ENCODE measurements at regions not wholly inside any gene's neighbourhood (a gene's known extent, or its start where the extent isn't known, plus 50 kb on each side); places are given as distances from the start of the nearest gene placed in this dataset.

DNA sequence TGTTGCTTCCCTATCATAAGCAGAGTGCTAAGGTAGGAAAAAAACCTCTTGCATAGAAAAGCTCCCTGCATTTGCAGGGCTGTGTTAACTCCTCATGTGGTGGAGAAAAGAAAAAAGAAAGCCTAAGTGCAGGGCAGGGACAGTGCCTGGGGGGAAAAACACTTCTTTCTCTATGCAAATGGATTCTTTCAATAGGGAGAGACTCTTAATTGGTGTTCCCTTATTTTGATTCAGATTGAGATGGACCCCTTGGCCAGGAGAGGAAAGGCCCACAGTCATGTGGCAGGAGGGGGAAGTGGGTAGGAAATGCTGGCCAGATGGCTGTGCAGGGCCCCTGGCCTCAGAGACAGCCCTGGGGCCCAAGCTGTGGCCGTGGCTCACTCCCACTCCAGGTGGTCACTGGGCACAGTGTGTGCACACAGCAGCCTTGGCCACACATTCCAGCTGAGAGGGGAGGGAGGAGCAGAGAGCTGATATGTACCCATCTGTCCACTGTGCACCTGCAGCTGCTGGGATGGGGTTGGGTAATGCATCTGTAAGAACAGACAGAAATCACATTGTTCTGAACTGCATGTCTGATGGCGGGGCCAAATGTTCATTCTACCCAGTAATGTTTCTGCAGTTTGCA is 410.4 kb downstream of the DSC3 start:
- no peaks in the 10 kb centered on the region for H3F3A ChIP-seq (ENCODE audit: control insufficient read depth, insufficient read depth)
- H3K36me3 ChIP-seq (ENCODE audit: control insufficient read depth, low read length) = no peaks in the 10 kb centered on the region
- peaks cover 4% of the 10 kb centered on the region; the same call in 1 of the 2 replicates for H3K9me3 ChIP-seq (ENCODE audit: control insufficient read depth, insufficient read depth, low read length)
- no peaks in the 10 kb centered on the region for H4K20me1 ChIP-seq (ENCODE audit: control insufficient read depth, insufficient read depth, low read depth, low read length)
- H3K4me2 ChIP-seq (ENCODE audit: low read length) = no peak overlapping the region
- no peaks in the 10 kb centered on the region for H3K79me2 ChIP-seq (ENCODE audit: control insufficient read depth, low read length)
- no peaks in the 10 kb centered on the region for H3K4me1 ChIP-seq (ENCODE audit: control insufficient read depth, low read length)
- H3K27me3 ChIP-seq (ENCODE audit: control insufficient read depth, low read length) = no peaks in the 10 kb centered on the region
- no peaks in the 10 kb centered on the region for H3K9me2 ChIP-seq (replicated peaks; ENCODE audit: control insufficient read depth, low read length)
- no peak for TF ChIP-seq EZH2phosphoT487 (IDR thresholded peaks at IDR 0.05; ENCODE audit: borderline replicate concordance, low read length)
- TF ChIP-seq, protein P1, sequence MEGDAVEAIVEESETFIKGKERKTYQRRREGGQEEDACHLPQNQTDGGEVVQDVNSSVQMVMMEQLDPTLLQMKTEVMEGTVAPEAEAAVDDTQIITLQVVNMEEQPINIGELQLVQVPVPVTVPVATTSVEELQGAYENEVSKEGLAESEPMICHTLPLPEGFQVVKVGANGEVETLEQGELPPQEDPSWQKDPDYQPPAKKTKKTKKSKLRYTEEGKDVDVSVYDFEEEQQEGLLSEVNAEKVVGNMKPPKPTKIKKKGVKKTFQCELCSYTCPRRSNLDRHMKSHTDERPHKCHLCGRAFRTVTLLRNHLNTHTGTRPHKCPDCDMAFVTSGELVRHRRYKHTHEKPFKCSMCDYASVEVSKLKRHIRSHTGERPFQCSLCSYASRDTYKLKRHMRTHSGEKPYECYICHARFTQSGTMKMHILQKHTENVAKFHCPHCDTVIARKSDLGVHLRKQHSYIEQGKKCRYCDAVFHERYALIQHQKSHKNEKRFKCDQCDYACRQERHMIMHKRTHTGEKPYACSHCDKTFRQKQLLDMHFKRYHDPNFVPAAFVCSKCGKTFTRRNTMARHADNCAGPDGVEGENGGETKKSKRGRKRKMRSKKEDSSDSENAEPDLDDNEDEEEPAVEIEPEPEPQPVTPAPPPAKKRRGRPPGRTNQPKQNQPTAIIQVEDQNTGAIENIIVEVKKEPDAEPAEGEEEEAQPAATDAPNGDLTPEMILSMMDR (IDR thresholded peaks at IDR 0.05; ENCODE audit: low read depth, low read length, poor library complexity, severe bottlenecking) = no peak
- H3K27ac ChIP-seq (ENCODE audit: low read depth, low read length) = no peak overlapping the region
- no peak overlapping the region for H3K4me3 ChIP-seq (ENCODE audit: low read length)

DNA sequence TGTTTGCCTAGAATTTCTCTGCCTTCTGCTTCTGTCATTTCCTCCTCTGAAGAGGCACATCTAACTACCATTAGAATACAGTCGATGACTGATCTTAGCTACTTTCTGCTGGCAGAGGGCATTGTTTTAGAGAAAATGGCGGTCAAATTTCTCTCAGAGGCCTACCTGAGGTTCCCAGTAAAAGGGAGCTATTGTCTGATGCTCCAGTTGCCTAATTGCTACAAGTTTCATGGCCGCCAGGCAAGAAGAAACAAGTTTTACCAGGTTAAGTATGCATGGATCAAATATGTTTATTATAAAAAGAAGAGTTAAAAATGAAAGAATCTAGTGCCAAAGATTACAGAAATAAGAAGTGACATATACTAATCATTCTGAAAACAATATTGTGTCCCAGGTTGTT is 416.6 kb downstream of the DSC3 start:
- no peaks in the 10 kb centered on the region for H3K9me2 ChIP-seq (replicated peaks; ENCODE audit: control insufficient read depth, low read length)
- no peaks in the 10 kb centered on the region for H4K20me1 ChIP-seq (ENCODE audit: control insufficient read depth, insufficient read depth, low read depth, low read length)
- no peaks in the 10 kb centered on the region for H3K36me3 ChIP-seq (ENCODE audit: control insufficient read depth, low read length)
- H3K4me2 ChIP-seq (ENCODE audit: low read length) = no peak overlapping the region
- H3F3A ChIP-seq (ENCODE audit: control insufficient read depth, insufficient read depth) = no peaks in the 10 kb centered on the region
- H3K27me3 ChIP-seq (ENCODE audit: control insufficient read depth, low read length) = no peaks in the 10 kb centered on the region
- no peaks in the 10 kb centered on the region for H3K9me3 ChIP-seq (ENCODE audit: control insufficient read depth, insufficient read depth, low read length)
- no peaks in the 10 kb centered on the region for H3K79me2 ChIP-seq (ENCODE audit: control insufficient read depth, low read length)
- TF ChIP-seq EZH2phosphoT487 (IDR thresholded peaks at IDR 0.05; ENCODE audit: borderline replicate concordance, low read length) = no peak
- TF ChIP-seq, protein P1 (IDR thresholded peaks at IDR 0.05; ENCODE audit: low read depth, low read length, poor library complexity, severe bottlenecking) = no peak
- H3K27ac ChIP-seq (ENCODE audit: low read depth, low read length) = no peak overlapping the region
- no peak overlapping the region for H3K4me3 ChIP-seq (ENCODE audit: low read length)
- H3K4me1 ChIP-seq (ENCODE audit: control insufficient read depth, low read length) = no peaks in the 10 kb centered on the region

DNA sequence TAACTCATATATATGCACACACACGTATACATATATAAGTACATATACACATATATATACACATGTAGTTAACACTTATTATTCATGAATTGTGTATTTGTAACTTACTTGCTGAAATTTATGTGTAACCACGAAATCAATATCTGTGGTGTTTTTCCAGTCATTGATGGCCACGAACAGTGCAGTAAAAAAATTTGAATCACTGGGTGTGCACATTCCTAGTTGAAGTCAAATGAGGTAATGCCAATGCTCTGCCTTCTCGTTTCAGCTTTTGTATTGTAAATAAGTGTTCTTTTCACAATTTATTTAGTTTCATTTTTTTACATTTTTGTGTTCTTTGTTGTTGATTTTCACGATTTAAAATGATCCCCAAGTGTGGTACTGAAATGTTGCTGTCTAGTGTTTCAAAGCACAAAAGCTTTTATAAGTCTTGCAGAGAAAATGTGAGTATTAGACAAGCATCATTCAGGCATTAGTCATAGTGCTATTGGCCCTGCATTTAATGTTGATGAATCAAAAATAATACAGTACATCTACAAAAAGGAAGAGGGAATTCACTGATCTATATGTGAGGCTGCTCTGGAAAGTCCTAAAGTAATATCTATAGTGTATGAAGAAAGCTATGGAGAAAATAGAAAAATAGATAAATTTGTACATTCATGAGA is 419.0 kb downstream of the DSC3 start:
- Histone ChIP-seq H3K9me3 (ENCODE audit: control insufficient read depth, insufficient read depth, low read length) (no peaks in the 10 kb centered on the region), H3K4me3 (ENCODE audit: low read length) (no peak overlapping the region), H3K4me1 (ENCODE audit: control insufficient read depth, low read length) (no peaks in the 10 kb centered on the region), H3K27me3 (ENCODE audit: control insufficient read depth, low read length) (no peaks in the 10 kb centered on the region), H3K79me2 (ENCODE audit: control insufficient read depth, low read length) (no peaks in the 10 kb centered on the region), H4K20me1 (ENCODE audit: control insufficient read depth, insufficient read depth, low read depth, low read length) (no peaks in the 10 kb centered on the region), H3K9me2 (replicated peaks; ENCODE audit: control insufficient read depth, low read length) (no peaks in the 10 kb centered on the region), H3K36me3 (ENCODE audit: control insufficient read depth, low read length) (no peaks in the 10 kb centered on the region), H3F3A (ENCODE audit: control insufficient read depth, insufficient read depth) (no peaks in the 10 kb centered on the region), H3K4me2 (ENCODE audit: low read length) (no peak overlapping the region), H3K27ac (ENCODE audit: low read depth, low read length) (no peak overlapping the region)
- TF ChIP-seq EZH2phosphoT487 (IDR thresholded peaks at IDR 0.05; ENCODE audit: borderline replicate concordance, low read length) = no peak
- TF ChIP-seq, protein P1 (IDR thresholded peaks at IDR 0.05; ENCODE audit: low read depth, low read length, poor library complexity, severe bottlenecking) = no peak

Measured in DOHH2 (cell line).